H9 (cell line): ENCODE measurements at regions not wholly inside any gene's neighbourhood (a gene's known extent, or its start where the extent isn't known, plus 50 kb on each side); places are given as distances from the start of the nearest gene placed in this dataset.

ENCODE experiments used
- DNase-seq: peaks from one replicate; pipeline ENCODE4 v3.0.0-alpha.2; 2017
- H2AFZ ChIP-seq: one replicate; pipeline ENCODE4 v1.6.1; 2013; ENCODE audit warnings: mild to moderate bottlenecking, low read length, control low read depth, moderate library complexity
- H2AK5ac ChIP-seq: 2 replicates; pipeline ENCODE4 v1.6.1; 2013; ENCODE audit warnings: low read length, control low read depth, mixed read lengths; ENCODE audit not compliant: insufficient read length
- H2BK120ac ChIP-seq: one replicate; pipeline ENCODE4 v1.6.1; 2013; ENCODE audit warnings: low read depth, mild to moderate bottlenecking, low read length, control low read depth, inconsistent platforms; ENCODE audit not compliant: poor library complexity, severe bottlenecking
- H2BK12ac ChIP-seq: 2 replicates; pipeline ENCODE4 v1.6.1; 2013; ENCODE audit warnings: low read length, control low read depth, mixed read lengths, low read depth; ENCODE audit not compliant: insufficient read length
- H2BK15ac ChIP-seq: 2 replicates; pipeline ENCODE4 v1.6.1; 2013; ENCODE audit warnings: low read depth, low read length, control low read depth
- H2BK20ac ChIP-seq: one replicate; pipeline ENCODE4 v1.6.1; 2013; ENCODE audit warnings: low read depth, mild to moderate bottlenecking, low read length, control low read depth, inconsistent platforms; ENCODE audit not compliant: poor library complexity, severe bottlenecking
- H2BK5ac ChIP-seq: 2 replicates; pipeline ENCODE4 v1.6.1; 2013; ENCODE audit warnings: low read length, control low read depth, mixed read lengths; ENCODE audit not compliant: insufficient read length
- H3K14ac ChIP-seq: 2 replicates; pipeline ENCODE4 v1.6.1; 2013; ENCODE audit warnings: low read length, control low read depth; ENCODE audit not compliant: insufficient read depth
- H3K18ac ChIP-seq: 2 replicates; pipeline ENCODE4 v1.6.1; 2013; ENCODE audit warnings: low read depth, mild to moderate bottlenecking, mixed read lengths, low read length, control low read depth; ENCODE audit not compliant: insufficient read length
- H3K23ac ChIP-seq: 2 replicates; pipeline ENCODE4 v1.6.1; 2013; ENCODE audit warnings: low read length, control low read depth, mixed read lengths, low read depth; ENCODE audit not compliant: insufficient read length
- H3K23me2 ChIP-seq: 2 replicates; pipeline ENCODE4 v1.6.1; 2013; ENCODE audit warnings: low read depth, mild to moderate bottlenecking, mixed read lengths, low read length, control low read depth; ENCODE audit not compliant: insufficient read length, poor library complexity, severe bottlenecking
- H3K27ac ChIP-seq: 2 replicates; pipeline ENCODE4 v1.5.1; 2013; ENCODE audit warnings: low read length, control low read depth, mixed read lengths, low read depth; ENCODE audit not compliant: insufficient read length
- H3K27me3 ChIP-seq: 2 replicates; pipeline ENCODE4 v1.6.1; 2013; ENCODE audit warnings: low read length, control low read depth, inconsistent platforms; ENCODE audit not compliant: insufficient read depth
- H3K4ac ChIP-seq: 2 replicates; pipeline ENCODE4 v1.6.1; 2013; ENCODE audit warnings: low read depth, mild to moderate bottlenecking, control low read depth, inconsistent platforms, low read length, moderate library complexity
- H3K4me1 ChIP-seq: 2 replicates; pipeline ENCODE4 v1.6.1; 2013; ENCODE audit warnings: low read length, control low read depth, inconsistent platforms; ENCODE audit not compliant: insufficient read depth
- H3K4me2 ChIP-seq: 2 replicates; pipeline ENCODE4 v1.6.1; 2013; ENCODE audit warnings: low read length, control low read depth, mixed read lengths; ENCODE audit not compliant: insufficient read length, insufficient read depth
- H3K56ac ChIP-seq: 2 replicates; pipeline ENCODE4 v1.6.1; 2013; ENCODE audit warnings: low read depth, mild to moderate bottlenecking, mixed read lengths, low read length, control low read depth; ENCODE audit not compliant: insufficient read length
- H3K79me1 ChIP-seq: 2 replicates; pipeline ENCODE4 v1.6.1; 2013; ENCODE audit warnings: low read depth, mild to moderate bottlenecking, moderate library complexity, low read length, control low read depth, inconsistent platforms; ENCODE audit not compliant: insufficient read depth, poor library complexity, severe bottlenecking
- H3K79me2 ChIP-seq: 2 replicates; pipeline ENCODE4 v1.6.1; 2013; ENCODE audit warnings: low read length, control low read depth, inconsistent platforms; ENCODE audit not compliant: insufficient read depth
- H3K9ac ChIP-seq: 2 replicates; pipeline ENCODE4 v1.6.1; 2013; ENCODE audit warnings: low read length, control low read depth, mixed read lengths; ENCODE audit not compliant: insufficient read length; ENCODE audit errors: extremely low read depth
- H3K9me3 ChIP-seq: one replicate; pipeline ENCODE4 v1.6.1; 2013; ENCODE audit warnings: low read depth, low read length, inconsistent platforms; ENCODE audit not compliant: control insufficient read depth
- H3T11ph ChIP-seq: one replicate; pipeline ENCODE4 v1.6.1; 2013; ENCODE audit warnings: mild to moderate bottlenecking, low read length, control low read depth, inconsistent platforms
- H4K20me1 ChIP-seq: one replicate; pipeline ENCODE4 v1.6.1; 2013; ENCODE audit not compliant: control insufficient read depth, insufficient read length, insufficient read depth
- H4K5ac ChIP-seq: 2 replicates; pipeline ENCODE4 v1.6.1; 2013; ENCODE audit warnings: low read depth, mild to moderate bottlenecking, mixed read lengths, low read length, control low read depth; ENCODE audit not compliant: insufficient read length
- H4K8ac ChIP-seq: replicated peaks from 2 replicates; pipeline ENCODE4 v1.6.1; 2013; ENCODE audit warnings: low read length, control low read depth, mixed read lengths, low read depth; ENCODE audit not compliant: insufficient read length
- H4K91ac ChIP-seq: 2 replicates; pipeline ENCODE4 v1.6.1; 2013; ENCODE audit warnings: low read depth, mild to moderate bottlenecking, moderate library complexity, mixed read lengths, low read length, control low read depth; ENCODE audit not compliant: insufficient read length
- H3K27ac Mint-ChIP-seq, 3 experiments: 2 replicates in 2 of 3; 3 replicates in 1 of 3; pipeline ENCODE4 v1.8.0; 2020 to 2021; ENCODE audit warnings: mixed read lengths in 3 of 3, mild to moderate bottlenecking in 1 of 3, moderate library complexity in 1 of 3
- H3K27me3 Mint-ChIP-seq: 2 replicates; pipeline ENCODE4 v1.8.0; 2021; ENCODE audit warnings: low read depth, mild to moderate bottlenecking, moderate library complexity, mixed read lengths
- H3K36me3 Mint-ChIP-seq, 3 experiments: 2 replicates in 2 of 3; 3 replicates in 1 of 3; pipeline ENCODE4 v1.8.0; 2020 to 2021; ENCODE audit warnings: low read depth in 3 of 3, mixed read lengths in 3 of 3; ENCODE audit not compliant: insufficient read depth in 1 of 3
- H3K4me1 Mint-ChIP-seq, 2 experiments: 2 replicates each; pipeline ENCODE4 v1.8.0; 2020; ENCODE audit warnings: mixed read lengths in 2 of 2
- H3K4me3 Mint-ChIP-seq, 2 experiments: 2 replicates in 1 of 2; 3 replicates in 1 of 2; pipeline ENCODE4 v1.8.0; 2020 to 2021; ENCODE audit warnings: mild to moderate bottlenecking in 2 of 2, mixed read lengths in 2 of 2, moderate library complexity in 1 of 2
- H3K9me3 Mint-ChIP-seq, 2 experiments: 2 replicates in 1 of 2; 3 replicates in 1 of 2; pipeline ENCODE4 v1.8.0; 2020; ENCODE audit warnings: mild to moderate bottlenecking in 2 of 2, mixed read lengths in 2 of 2, moderate library complexity in 1 of 2
- CTCF ChIP-seq: fragments of 200-600 bp; sonication (generic); conservative IDR thresholded peaks from 3 replicates; pipeline ENCODE4 v1.8.0; 2021; ENCODE audit warnings: antibody characterized with exemption, mild to moderate bottlenecking
- WGBS: extraction: QIAGEN DNeasy Blood & Tissue Kit; methylation state at CpG from one replicate; pipeline ENCODE4 v1.1.7; 2013; ENCODE audit warnings: missing lambda C conversion rate, low lambda C conversion rate, mixed read lengths; ENCODE audit not compliant: insufficient read length; ENCODE audit errors: extremely low coverage; 5-methylcytosine and 5-hydroxymethylcytosine counted together

GRCh38 chr2:81505586-81505985 is 1201.0 kb upstream of the LRRTM1 start:
- no CpG with 5 or more reads among the region's 2 CpGs for WGBS
- no peaks in the 10 kb centered on the region for H3K27me3 Mint-ChIP-seq
- Histone ChIP-seq H2AFZ (no peak overlapping the region), H3K56ac (no peak overlapping the region), H3K79me2 (no peaks in the 10 kb centered on the region), H4K91ac (no peak overlapping the region), H3K23ac (no peak overlapping the region), H3K23me2 (no peaks in the 10 kb centered on the region), H2BK20ac (no peak overlapping the region), H4K20me1 (no peaks in the 10 kb centered on the region), H2AK5ac (no peak overlapping the region), H3K9ac (no peak overlapping the region), H3K79me1 (no peaks in the 10 kb centered on the region), H3T11ph (no peak overlapping the region), H3K9me3 (no peaks in the 10 kb centered on the region), H3K4me2 (no peak overlapping the region), H4K5ac (no peak overlapping the region), H3K27me3 (no peaks in the 10 kb centered on the region), H3K18ac (no peak overlapping the region), H3K27ac (no peak overlapping the region), H2BK120ac (no peak overlapping the region), H3K4me1 (no peaks in the 10 kb centered on the region), H4K8ac (no peak overlapping the region), H2BK12ac (no peak overlapping the region), H3K14ac (no peak overlapping the region), H3K4ac (no peak overlapping the region), H2BK15ac (no peak overlapping the region), H2BK5ac (no peak overlapping the region)
- no peaks in the 10 kb centered on the region for H3K36me3 Mint-ChIP-seq
- DNase-seq, result no peak
- no peak overlapping the region for H3K4me3 Mint-ChIP-seq
- H3K27ac Mint-ChIP-seq, result no peak overlapping the region
- no peak for TF ChIP-seq CTCF
- no peaks in the 10 kb centered on the region; a peak in 2 of 5 replicates for H3K9me3 Mint-ChIP-seq
- H3K4me1 Mint-ChIP-seq, result 0 out of 4 replicates have a peak, but pooled peaks cover 0 to 4% of the 10 kb centered on the region in 2 experiments
